ENCODE measurements at regions not wholly inside any gene's neighbourhood (a gene's known extent, or its start where the extent isn't known, plus 50 kb on each side); places are given as distances from the start of the nearest gene placed in this dataset.

DNA sequence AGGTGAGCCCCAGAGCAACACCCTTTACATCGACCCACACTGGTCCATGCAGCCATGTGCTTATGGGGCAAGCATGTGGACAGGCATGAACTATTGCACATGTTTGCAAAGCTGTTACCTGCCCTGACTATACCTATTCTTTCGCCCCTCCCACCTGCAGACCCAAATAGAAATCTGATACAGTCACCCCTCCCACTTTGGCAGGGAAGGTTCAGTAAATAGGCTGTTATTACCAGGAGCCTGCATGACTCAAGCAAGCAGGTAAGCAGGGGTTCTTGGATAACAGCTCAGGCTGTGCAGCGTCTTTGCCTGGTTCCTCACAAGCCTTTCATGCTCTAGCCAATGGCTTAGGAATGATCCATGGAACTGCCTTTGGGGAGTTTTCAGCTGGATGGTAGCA is 122.7 kb upstream of the DIPK2B start (continued):
- TF ChIP-seq MBD2 (IDR thresholded peaks at IDR 0.05; ENCODE audit: borderline replicate concordance, low read depth) (no peak), SRSF1 (IDR thresholded peaks at IDR 0.05; ENCODE audit: low read depth, low read length) (no peak)

DNA sequence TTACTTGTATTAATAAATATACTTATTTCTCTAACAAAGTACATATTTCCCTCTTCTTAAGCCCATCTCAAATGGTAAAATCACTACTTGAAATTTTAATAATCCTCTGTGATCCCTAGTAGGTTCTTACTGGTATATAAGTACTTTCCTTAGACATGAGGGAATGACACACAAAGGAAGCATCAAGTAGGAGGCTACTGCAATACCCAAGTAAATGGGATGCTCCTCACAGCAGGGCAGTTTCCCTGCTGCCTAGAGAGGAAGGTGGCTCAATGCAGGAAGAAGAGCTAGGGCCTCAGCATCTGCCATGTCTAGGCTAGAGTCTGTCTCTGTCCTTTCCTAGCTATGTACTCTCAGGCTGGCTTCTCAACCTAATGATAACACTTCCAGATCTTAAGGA is 122.1 kb upstream of the DIPK2B start:
- Histone ChIP-seq H3K79me2 (ENCODE audit: control insufficient read depth, insufficient read depth, low read length) (no peaks in the 10 kb centered on the region), H3K27ac (ENCODE audit: extremely low read depth, low read depth, low read length) (no peak overlapping the region), H3K27me3 (ENCODE audit: control insufficient read depth in 2 of 2, insufficient read depth in 2 of 2, low read length in 2 of 2) (no peaks in the 10 kb centered on the region), H3K4me3 (no peak overlapping the region), H3K9ac (ENCODE audit: insufficient read depth in 1 of 2, low read depth in 2 of 2, low read length in 2 of 2) (no peak overlapping the region), H2AFZ (ENCODE audit: low read depth, low read length) (no peak overlapping the region), H4K20me1 (replicated peaks; ENCODE audit: control insufficient read depth, insufficient read depth, low read length) (no peaks in the 10 kb centered on the region), H3K4me2 (ENCODE audit: insufficient read depth, low read length) (no peak overlapping the region), H3K9me3 (replicated peaks; ENCODE audit: control insufficient read depth, insufficient read depth, low read depth, low read length) (no peaks in the 10 kb centered on the region), H3K9me1 (ENCODE audit: control insufficient read depth, insufficient read depth, low read length) (no peaks in the 10 kb centered on the region), H3K4me1 (replicated peaks in 1 of 2; ENCODE audit: control insufficient read depth in 2 of 2, insufficient read depth in 2 of 2, low read length in 2 of 2) (no peaks in the 10 kb centered on the region), H3K36me3 (ENCODE audit: control insufficient read depth, insufficient read depth, low read length) (no peaks in the 10 kb centered on the region)
- FAIRE-seq (no peak), DNase-seq (ENCODE audit: extremely low read depth in 1 of 4, low spot score in 3 of 4) (no peak), ATAC-seq (no peak)
- in situ Hi-C loops (cut with MboI) = no loop called here
- ChIA-PET CTCF (ENCODE audit: low intra/inter-chr PET ratio) (no interaction called here), POLR2A (no interaction called here)
- intact Hi-C loops (cut with micrococcal nuclease) = no loop called here
- TF ChIP-seq SRSF1 (IDR thresholded peaks at IDR 0.05; ENCODE audit: low read depth, low read length) (no peak), GATAD2A (IDR thresholded peaks at IDR 0.05) (no peak), MECOM (CRISPR knock-in tag; IDR thresholded peaks at IDR 0.05) (no peak), ILF3 (IDR thresholded peaks at IDR 0.05; ENCODE audit: borderline replicate concordance) (no peak), FOXK2 (conservative IDR thresholded peaks at IDR 0.05 in 1 of 2, IDR thresholded peaks at IDR 0.05 in 1 of 2; ENCODE audit: low read depth in 2 of 2) (no peak)
- no TSS peak for BruUV-seq (replicated peaks)

DNA sequence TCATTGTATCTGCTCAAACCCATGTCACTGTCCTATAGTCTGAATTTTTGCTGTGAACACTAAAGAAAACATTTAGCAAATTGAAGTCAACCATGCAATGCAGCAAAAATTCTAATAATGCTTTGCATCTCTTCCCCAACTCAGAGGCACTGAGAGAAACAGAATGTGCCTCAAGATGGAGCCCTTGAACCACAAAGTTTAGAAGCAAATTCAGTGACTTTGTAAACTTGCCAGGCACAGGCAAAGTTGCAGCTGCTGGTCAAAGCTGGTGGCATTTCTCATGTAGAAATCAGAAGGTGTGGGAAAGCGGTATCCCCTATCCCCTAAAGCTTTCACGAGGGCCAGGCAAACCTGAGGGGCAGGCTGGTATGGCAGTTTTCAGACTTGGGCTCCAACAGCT is 121.7 kb upstream of the DIPK2B start:
- ATAC-seq (no peak), DNase-seq (ENCODE audit: extremely low read depth in 1 of 4, low spot score in 3 of 4) (peak in 1 of 4 experiments; percentile 2), FAIRE-seq (no peak)
- H3K4me3 ChIP-seq = no peak overlapping the region
- ChIA-PET CTCF (ENCODE audit: low intra/inter-chr PET ratio) (no interaction called here), POLR2A (no interaction called here)
- TF ChIP-seq, protein P1, sequence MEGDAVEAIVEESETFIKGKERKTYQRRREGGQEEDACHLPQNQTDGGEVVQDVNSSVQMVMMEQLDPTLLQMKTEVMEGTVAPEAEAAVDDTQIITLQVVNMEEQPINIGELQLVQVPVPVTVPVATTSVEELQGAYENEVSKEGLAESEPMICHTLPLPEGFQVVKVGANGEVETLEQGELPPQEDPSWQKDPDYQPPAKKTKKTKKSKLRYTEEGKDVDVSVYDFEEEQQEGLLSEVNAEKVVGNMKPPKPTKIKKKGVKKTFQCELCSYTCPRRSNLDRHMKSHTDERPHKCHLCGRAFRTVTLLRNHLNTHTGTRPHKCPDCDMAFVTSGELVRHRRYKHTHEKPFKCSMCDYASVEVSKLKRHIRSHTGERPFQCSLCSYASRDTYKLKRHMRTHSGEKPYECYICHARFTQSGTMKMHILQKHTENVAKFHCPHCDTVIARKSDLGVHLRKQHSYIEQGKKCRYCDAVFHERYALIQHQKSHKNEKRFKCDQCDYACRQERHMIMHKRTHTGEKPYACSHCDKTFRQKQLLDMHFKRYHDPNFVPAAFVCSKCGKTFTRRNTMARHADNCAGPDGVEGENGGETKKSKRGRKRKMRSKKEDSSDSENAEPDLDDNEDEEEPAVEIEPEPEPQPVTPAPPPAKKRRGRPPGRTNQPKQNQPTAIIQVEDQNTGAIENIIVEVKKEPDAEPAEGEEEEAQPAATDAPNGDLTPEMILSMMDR (IDR thresholded peaks at IDR 0.05 in 2 of 3, conservative IDR thresholded peaks at IDR 0.05 in 1 of 3; ENCODE audit: insufficient read depth in 2 of 3, low read depth in 1 of 3, low read length in 3 of 3) = peak in 1 of 3 experiments; percentile 31; a peak in 2 of 6 replicates
- TF ChIP-seq MTA1 (IDR thresholded peaks at IDR 0.05; ENCODE audit: borderline replicate concordance) = no peak
- TF ChIP-seq RAD21 (CRISPR knock-in tag; conservative IDR thresholded peaks at IDR 0.05 in 1 of 2, IDR thresholded peaks at IDR 0.05 in 1 of 2) = peak in 1 of 2 experiments; percentile 30; a peak in 1 of 4 replicates
- H3K9me1 ChIP-seq (ENCODE audit: control insufficient read depth, insufficient read depth, low read length) = no peaks in the 10 kb centered on the region
- in situ Hi-C loops (cut with MboI) (no loop called here), intact Hi-C loops (cut with micrococcal nuclease) (no loop called here)
- H3K27ac ChIP-seq (ENCODE audit: extremely low read depth, low read depth, low read length) = no peak overlapping the region
- no peaks in the 10 kb centered on the region for H3K79me2 ChIP-seq (ENCODE audit: control insufficient read depth, insufficient read depth, low read length)
- no peaks in the 10 kb centered on the region for H3K27me3 ChIP-seq (ENCODE audit: control insufficient read depth in 2 of 2, insufficient read depth in 2 of 2, low read length in 2 of 2)
- H4K20me1 ChIP-seq (replicated peaks; ENCODE audit: control insufficient read depth, insufficient read depth, low read length) = no peaks in the 10 kb centered on the region
- no TSS peak for BruUV-seq (replicated peaks)
- H3K36me3 ChIP-seq (ENCODE audit: control insufficient read depth, insufficient read depth, low read length) = no peaks in the 10 kb centered on the region
- no peak overlapping the region for H3K9ac ChIP-seq (ENCODE audit: insufficient read depth in 1 of 2, low read depth in 2 of 2, low read length in 2 of 2)
- no peaks in the 10 kb centered on the region for H3K4me1 ChIP-seq (replicated peaks in 1 of 2; ENCODE audit: control insufficient read depth in 2 of 2, insufficient read depth in 2 of 2, low read length in 2 of 2)
- H2AFZ ChIP-seq (ENCODE audit: low read depth, low read length) = no peak overlapping the region
- no peaks in the 10 kb centered on the region for H3K9me3 ChIP-seq (replicated peaks; ENCODE audit: control insufficient read depth, insufficient read depth, low read depth, low read length)
- H3K4me2 ChIP-seq (ENCODE audit: insufficient read depth, low read length) = no peak overlapping the region
- WGBS (ENCODE audit: insufficient coverage, low coverage, missing lambda C conversion rate) = 4% methylated on average over 2 of the region's 2 CpGs
